HepG2 (cell line): ENCODE measurements at regions not wholly inside any gene's neighbourhood (a gene's known extent, or its start where the extent isn't known, plus 50 kb on each side); places are given as distances from the start of the nearest gene placed in this dataset.

ENCODE experiments used
- ATAC-seq: fragments of 200-7000 bp; cut with Tn5 transposase; 3 replicates; pipeline ENCODE4 v1.9.1; 2020; ENCODE audit warnings: mild to moderate bottlenecking, moderate library complexity
- BruUV-seq: library from RNA; stranded (reverse); fragments of 400-500 nt; replicated peaks from 2 replicates; lab custom pipeline; 2021; lab: Mats Ljungman, UMichigan
- CTCF ChIA-PET: fragments of 300-600 bp; formaldehyde crosslinking; extraction: SDS; loops from one replicate; lab custom pipeline; 2021; ENCODE audit warnings: low total read pairs, inconsistent platforms, low intra/inter-chr PET ratio; lab: Yijun Ruan, JAX
- POLR2A ChIA-PET: fragments of 350-600 bp; sonication (Branson Sonifier 250); formaldehyde crosslinking; loops from one replicate; lab custom pipeline; 2020; ENCODE audit warnings: antibody characterized with exemption, inconsistent platforms; lab: Yijun Ruan, JAX
- DNase-seq: peaks from one replicate; pipeline ENCODE4 v3.0.0-alpha.2; 2015; ENCODE audit warnings: low spot score
- FAIRE-seq: peaks from 3 replicates; lab custom pipeline; 2011; peaks lifted over from hg19 to GRCh38; lab: Jason Lieb, UNC
- H2AFZ ChIP-seq: one replicate; pipeline ENCODE4 v1.6.1; 2011; ENCODE audit warnings: low read length, inconsistent platforms
- H3K27ac ChIP-seq: fragments of 300-600 bp; 3 replicates; pipeline ENCODE4 v1.8.0; 2011; ENCODE audit warnings: mixed run types, mild to moderate bottlenecking, mixed read lengths, low read length, inconsistent platforms; ENCODE audit not compliant: insufficient read depth; ENCODE audit errors: extremely low read length
- H3K27me3 ChIP-seq, 2 experiments: fragments of 200-600 bp in 1 of 2; 2 replicates in 1 of 2; 3 replicates in 1 of 2; pipeline versions ENCODE4 v1.6.0 to v1.8.0; 2011; ENCODE audit warnings: low read length in 2 of 2, mild to moderate bottlenecking in 2 of 2, moderate library complexity in 2 of 2, inconsistent platforms in 1 of 2; ENCODE audit not compliant: insufficient read depth in 2 of 2, control insufficient read depth in 1 of 2
- H3K36me3 ChIP-seq, 2 experiments: fragments of 200-600 bp in 1 of 2; replicated peaks in 1 of 2; 2 replicates in 1 of 2; 3 replicates in 1 of 2; pipeline versions ENCODE4 v1.5.1 to v1.8.0; 2011; ENCODE audit warnings: low read length in 2 of 2, inconsistent platforms in 1 of 2; ENCODE audit not compliant: insufficient read depth in 2 of 2, control insufficient read depth in 1 of 2
- H3K4me1 ChIP-seq: 2 replicates; pipeline ENCODE4 v1.5.1; 2012; ENCODE audit warnings: low read length, inconsistent platforms; ENCODE audit not compliant: insufficient read depth
- H3K4me2 ChIP-seq: 2 replicates; pipeline ENCODE4 v1.6.0; 2011; ENCODE audit warnings: low read depth, low read length, inconsistent platforms
- H3K4me3 ChIP-seq, 3 experiments: fragments of 200-600 bp in 1 of 3; sonication (generic), shearing (Covaris generic) in 1 of 3; replicated peaks in 1 of 3; 2 replicates each; pipeline ENCODE4 v1.5.1; 2011 to 2016; ENCODE audit warnings: low read length in 3 of 3, inconsistent platforms in 2 of 3, low read depth in 2 of 3, mild to moderate bottlenecking in 2 of 3, control low read depth in 1 of 3, mixed read lengths in 1 of 3; ENCODE audit not compliant: insufficient read depth in 1 of 3
- H3K79me2 ChIP-seq: one replicate; pipeline ENCODE4 v1.6.1; 2011; ENCODE audit warnings: low read length, inconsistent platforms; ENCODE audit not compliant: insufficient read depth
- H3K9ac ChIP-seq: 2 replicates; pipeline ENCODE4 v1.6.0; 2011; ENCODE audit warnings: mild to moderate bottlenecking, low read depth, low read length, inconsistent platforms; ENCODE audit not compliant: insufficient read depth
- H3K9me3 ChIP-seq: 2 replicates; pipeline ENCODE4 v1.5.1; 2012; ENCODE audit warnings: mild to moderate bottlenecking, low read length
- H4K20me1 ChIP-seq: 2 replicates; pipeline ENCODE4 v1.6.0; 2011; ENCODE audit warnings: inconsistent platforms, mild to moderate bottlenecking, low read length, moderate library complexity; ENCODE audit not compliant: insufficient read depth
- FOXM1 ChIP-seq: sonication (generic); formaldehyde crosslinking; IDR thresholded peaks from 2 replicates; pipeline ENCODE4 v1.5.0; 2020; ENCODE audit warnings: missing genetic modification reagents
- HNRNPH1 ChIP-seq: fragments of 200-400 bp; formaldehyde crosslinking; optimal IDR thresholded peaks from 2 replicates; pipeline ENCODE3; 2017; ENCODE audit warnings: mild to moderate bottlenecking, low read depth, low read length
- JUND ChIP-seq: sonication (generic); formaldehyde crosslinking; IDR thresholded peaks from 2 replicates; pipeline ENCODE4 v1.8.0; 2022; ENCODE audit warnings: mild to moderate bottlenecking, missing genetic modification reagents
- KDM1A ChIP-seq: IDR thresholded peaks from 2 replicates; pipeline ENCODE4 v1.6.1; 2016; ENCODE audit warnings: missing compliant biosample characterization
- POLR2G ChIP-seq: fragments of 200-400 bp; formaldehyde crosslinking; IDR thresholded peaks from 2 replicates; pipeline ENCODE4 v1.6.1; 2018; ENCODE audit warnings: mild to moderate bottlenecking, low read depth, low read length, moderate library complexity
- SKIL ChIP-seq: sonication (generic); formaldehyde crosslinking; IDR thresholded peaks from 2 replicates; pipeline ENCODE4 v1.8.0; 2022; ENCODE audit warnings: missing genetic modification reagents, mild to moderate bottlenecking, moderate library complexity, borderline replicate concordance
- SNRNP70 ChIP-seq: fragments of 200-400 bp; formaldehyde crosslinking; IDR thresholded peaks from 2 replicates; pipeline ENCODE4 v1.6.1; 2017; ENCODE audit warnings: mild to moderate bottlenecking, low read depth, low read length, moderate library complexity
- SOX6 ChIP-seq, 2 experiments: fragments of 450-650 bp in 1 of 2; sonication (generic) in 1 of 2; formaldehyde crosslinking in 1 of 2; IDR thresholded peaks; 2 replicates each; pipeline versions ENCODE4 v1.4.0 to v1.6.1; 2017 to 2020; ENCODE audit warnings: antibody characterized with exemption in 1 of 2, mild to moderate bottlenecking in 1 of 2, missing genetic modification reagents in 1 of 2
- STAT5B ChIP-seq: sonication (generic); formaldehyde crosslinking; IDR thresholded peaks from 2 replicates; pipeline ENCODE4 v1.4.0; 2020; ENCODE audit warnings: missing genetic modification reagents
- WIZ ChIP-seq: sonication (generic); formaldehyde crosslinking; IDR thresholded peaks from 2 replicates; pipeline ENCODE4 v1.5.1; 2020; ENCODE audit warnings: mild to moderate bottlenecking, missing genetic modification reagents
- ZFP41 ChIP-seq: sonication (generic); formaldehyde crosslinking; IDR thresholded peaks from 2 replicates; pipeline ENCODE4 v1.4.0; 2020; ENCODE audit warnings: mild to moderate bottlenecking, missing genetic modification reagents, borderline replicate concordance
- ZFX ChIP-seq: sonication (generic); formaldehyde crosslinking; IDR thresholded peaks from 2 replicates; pipeline ENCODE4 v1.4.0; 2020; ENCODE audit warnings: mild to moderate bottlenecking, low read depth, missing genetic modification reagents, moderate library complexity
- ZMYM2 ChIP-seq: sonication (generic); formaldehyde crosslinking; IDR thresholded peaks from 2 replicates; pipeline ENCODE4 v1.8.0; 2022; ENCODE audit warnings: mild to moderate bottlenecking, missing genetic modification reagents
- ZMYM3 ChIP-seq: sonication (generic); formaldehyde crosslinking; IDR thresholded peaks from 2 replicates; pipeline ENCODE4 v1.5.1; 2020; ENCODE audit warnings: mild to moderate bottlenecking, missing genetic modification reagents
- ZNF232 ChIP-seq: sonication (generic); formaldehyde crosslinking; IDR thresholded peaks from 2 replicates; pipeline ENCODE4 v1.4.0; 2020; ENCODE audit warnings: missing genetic modification reagents, borderline replicate concordance
- ZNF235 ChIP-seq: sonication (generic); formaldehyde crosslinking; IDR thresholded peaks from 2 replicates; pipeline ENCODE4 v1.8.1; 2023; ENCODE audit warnings: mild to moderate bottlenecking, missing genetic modification reagents, borderline replicate concordance
- ZNF343 ChIP-seq: sonication (generic); formaldehyde crosslinking; IDR thresholded peaks from 2 replicates; pipeline ENCODE4 v1.4.0; 2020; ENCODE audit warnings: mild to moderate bottlenecking, missing genetic modification reagents
- ZNF563 ChIP-seq: sonication (generic); formaldehyde crosslinking; IDR thresholded peaks from 2 replicates; pipeline ENCODE4 v1.8.0; 2022; ENCODE audit warnings: mild to moderate bottlenecking, moderate library complexity, missing genetic modification reagents
- ZNF619 ChIP-seq: sonication (generic); formaldehyde crosslinking; IDR thresholded peaks from 2 replicates; pipeline ENCODE4 v1.4.0; 2020; ENCODE audit warnings: mild to moderate bottlenecking, missing genetic modification reagents
- ZNF761 ChIP-seq: sonication (generic); formaldehyde crosslinking; conservative IDR thresholded peaks from 2 replicates; pipeline ENCODE4 v1.4.0; 2020; ENCODE audit warnings: mild to moderate bottlenecking, missing genetic modification reagents
- ZNF773 ChIP-seq: sonication (generic); formaldehyde crosslinking; IDR thresholded peaks from 2 replicates; pipeline ENCODE4 v1.4.0; 2020; ENCODE audit warnings: missing genetic modification reagents, borderline replicate concordance
- WGBS: methylation state at CpG from one replicate; pipeline ENCODE4 v1.1.6; 2017; ENCODE audit warnings: low lambda C conversion rate; 5-methylcytosine and 5-hydroxymethylcytosine counted together
- in situ Hi-C: cut with HindIII; loops from 2 replicates; pipeline ENCODE4 v1.10.0; 2017; ENCODE audit warnings: low pct_unique_long_range_greater_than_20kb; ENCODE audit not compliant: extremely low pct_ligation_motif_present
- intact Hi-C: fragments of 100-400 bp; cut with micrococcal nuclease; formaldehyde crosslinking; loops from one replicate; pipeline ENCODE4 v1.10.0; 2022; ENCODE audit not compliant: unreplicated experiment
- TF ChIP-seq, protein P1 (sequence below): IDR thresholded peaks from 2 replicates; pipeline ENCODE4 v1.6.1; 2016; ENCODE audit warnings: missing compliant biosample characterization, missing genetic modification reagents, borderline replicate concordance

GRCh38 chr21:39079617-39080016 lies 103.6 kb downstream of the PSMG1 start (continued):
- TF ChIP-seq JUND (CRISPR knock-in tag) (no peak), POLR2G (no peak), ZMYM2 (CRISPR knock-in tag) (no peak), STAT5B (CRISPR knock-in tag) (no peak), HNRNPH1 (no peak), SKIL (CRISPR knock-in tag) (no peak), WIZ (no peak), FOXM1 (CRISPR knock-in tag) (no peak)

DNA sequence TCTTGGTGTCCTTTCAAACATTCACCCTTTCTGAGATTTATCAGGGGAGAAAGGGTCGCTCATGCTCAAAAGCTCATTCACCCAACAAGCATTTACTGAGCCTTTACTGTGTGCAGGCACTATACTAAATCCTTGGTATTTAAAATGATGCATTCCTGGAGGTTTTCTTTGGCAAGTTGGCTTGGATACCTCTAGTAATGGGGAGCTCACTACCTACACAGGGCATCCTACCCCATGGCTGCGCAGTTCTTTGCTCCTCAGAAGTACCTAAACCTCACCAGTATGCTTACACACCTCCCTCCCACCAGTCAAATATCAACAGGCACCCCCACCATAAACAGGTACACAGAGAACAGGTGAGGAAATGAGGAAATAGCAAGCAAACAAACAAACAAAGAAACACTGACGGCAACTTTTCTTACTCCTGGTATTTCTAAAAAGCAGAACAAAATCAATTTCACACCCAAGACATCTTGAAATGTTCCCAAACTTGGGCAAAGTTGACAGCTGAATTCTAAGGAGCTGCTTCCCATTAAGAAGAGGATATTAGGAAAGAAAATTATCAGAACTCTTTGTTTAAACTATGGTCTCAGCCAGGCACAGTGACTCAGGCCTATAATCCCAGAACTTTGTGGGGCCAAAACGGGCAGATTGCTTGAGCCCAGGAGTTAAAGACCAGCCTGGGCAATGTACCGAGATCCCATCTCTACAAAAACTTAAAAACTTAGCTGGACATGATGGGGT lies 104.8 kb downstream of the PSMG1 start:
- no peaks in the 10 kb centered on the region for H4K20me1 ChIP-seq
- no peaks in the 10 kb centered on the region for H3K79me2 ChIP-seq
- no peak overlapping the region for H3K9ac ChIP-seq
- no peak overlapping the region for H3K27ac ChIP-seq
- intact Hi-C loops (no loop called here), in situ Hi-C loops (no loop called here)
- TF ChIP-seq, protein P1, sequence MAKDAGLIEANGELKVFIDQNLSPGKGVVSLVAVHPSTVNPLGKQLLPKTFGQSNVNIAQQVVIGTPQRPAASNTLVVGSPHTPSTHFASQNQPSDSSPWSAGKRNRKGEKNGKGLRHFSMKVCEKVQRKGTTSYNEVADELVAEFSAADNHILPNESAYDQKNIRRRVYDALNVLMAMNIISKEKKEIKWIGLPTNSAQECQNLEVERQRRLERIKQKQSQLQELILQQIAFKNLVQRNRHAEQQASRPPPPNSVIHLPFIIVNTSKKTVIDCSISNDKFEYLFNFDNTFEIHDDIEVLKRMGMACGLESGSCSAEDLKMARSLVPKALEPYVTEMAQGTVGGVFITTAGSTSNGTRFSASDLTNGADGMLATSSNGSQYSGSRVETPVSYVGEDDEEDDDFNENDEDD (CRISPR knock-in tag): no peak
- no peak for TF ChIP-seq ZNF235 (CRISPR knock-in tag)
- TF ChIP-seq KDM1A (CRISPR knock-in tag): 0 out of 2 replicates have a peak, but pooled peaks have one; percentile 37
- no peak for TF ChIP-seq ZNF773
- no peak for TF ChIP-seq SNRNP70
- TF ChIP-seq ZNF232: no peak
- TF ChIP-seq ZNF619: no peak
- no peak for TF ChIP-seq ZNF343 (CRISPR knock-in tag)
- no peak for TF ChIP-seq SOX6 (IDR thresholded peaks at IDR 0.05)
- no peak for TF ChIP-seq SOX6 (CRISPR knock-in tag; IDR thresholded peaks at IDR 0.05)
- no peak for TF ChIP-seq ZFP41 (CRISPR knock-in tag)
- TF ChIP-seq ZNF563 (CRISPR knock-in tag): no peak
- no peak for TF ChIP-seq ZNF761
- peak; percentile 80 for TF ChIP-seq ZMYM3 (CRISPR knock-in tag)
- no peak for TF ChIP-seq ZFX (CRISPR knock-in tag)
- TF ChIP-seq, all 625 proteins: peak for 2
- no peak for ATAC-seq
- no peaks in the 10 kb centered on the region for H3K36me3 ChIP-seq
- WGBS: 90% methylated on average over 5 of the region's 5 CpGs
- no peaks in the 10 kb centered on the region for H3K9me3 ChIP-seq
- CTCF ChIA-PET: no interaction called here
- H3K4me1 ChIP-seq: peaks cover 66% of the 10 kb centered on the region
- BruUV-seq: no TSS peak
- H3K27me3 ChIP-seq: no peaks in the 10 kb centered on the region
- POLR2A ChIA-PET: no interaction called here
- no peak for DNase-seq
- no peak for FAIRE-seq
- no peak overlapping the region for H2AFZ ChIP-seq
- no peak overlapping the region for H3K4me3 ChIP-seq
- no peak overlapping the region for H3K4me2 ChIP-seq
